Trophoblast cell (in vitro differentiated cells and primary cell): ENCODE measurements at regions not wholly inside any gene's neighbourhood (a gene's known extent, or its start where the extent isn't known, plus 50 kb on each side); places are given as distances from the start of the nearest gene placed in this dataset.
"Not testable (repeated sequence)": the region's sequence is repeated elsewhere in the genome, so short reads cannot be mapped to it uniquely, and the experiment has no call there.

Source experiments
- DNase-seq, 2 donors: peaks; one replicate each; pipeline ENCODE4 v3.0.0-alpha.2; 2016
- H2AFZ ChIP-seq: 2 replicates; pipeline ENCODE4 v1.6.1; 2013; ENCODE audit warnings: low read length, moderate library complexity, mild to moderate bottlenecking; ENCODE audit not compliant: insufficient read depth, poor library complexity
- H2AK5ac ChIP-seq: 2 replicates; pipeline ENCODE4 v1.6.1; 2013; ENCODE audit warnings: mild to moderate bottlenecking, low read length
- H2BK120ac ChIP-seq: 2 replicates; pipeline ENCODE4 v1.6.1; 2013; ENCODE audit warnings: low read length, mild to moderate bottlenecking, moderate library complexity; ENCODE audit not compliant: insufficient read depth, poor library complexity
- H2BK12ac ChIP-seq: 2 replicates; pipeline ENCODE4 v1.6.1; 2013; ENCODE audit warnings: mild to moderate bottlenecking, low read length, moderate library complexity
- H2BK5ac ChIP-seq: 2 replicates; pipeline ENCODE4 v1.6.1; 2013; ENCODE audit warnings: low read length, low read depth, moderate library complexity, mild to moderate bottlenecking; ENCODE audit not compliant: poor library complexity
- H3K14ac ChIP-seq: 2 replicates; pipeline ENCODE4 v1.6.1; 2013; ENCODE audit warnings: mild to moderate bottlenecking, low read length
- H3K18ac ChIP-seq: 2 replicates; pipeline ENCODE4 v1.6.1; 2013; ENCODE audit warnings: mild to moderate bottlenecking, low read length
- H3K23ac ChIP-seq: 2 replicates; pipeline ENCODE4 v1.6.1; 2013; ENCODE audit warnings: low read length
- H3K27ac ChIP-seq: 2 replicates; pipeline ENCODE4 v1.5.1; 2013; ENCODE audit warnings: low read depth, mild to moderate bottlenecking, inconsistent platforms, low read length, moderate library complexity
- H3K27me3 ChIP-seq: 2 replicates; pipeline ENCODE4 v1.6.1; 2013; ENCODE audit warnings: inconsistent platforms, mild to moderate bottlenecking, low read length, moderate library complexity; ENCODE audit not compliant: insufficient read depth
- H3K36me3 ChIP-seq, 2 experiments: 1 replicate in 1 of 2; 2 replicates in 1 of 2; pipeline ENCODE4 v1.6.1; 2013; ENCODE audit warnings: low read length in 2 of 2, mild to moderate bottlenecking in 2 of 2, moderate library complexity in 1 of 2; ENCODE audit not compliant: insufficient read depth in 2 of 2, control insufficient read depth in 1 of 2
- H3K4ac ChIP-seq: 2 replicates; pipeline ENCODE4 v1.6.1; 2013; ENCODE audit warnings: low read depth, mild to moderate bottlenecking, low read length, moderate library complexity
- H3K4me1 ChIP-seq, 2 experiments: 1 replicate in 1 of 2; 2 replicates in 1 of 2; pipeline ENCODE4 v1.6.1; 2013; ENCODE audit warnings: low read length in 2 of 2, mild to moderate bottlenecking in 2 of 2, moderate library complexity in 1 of 2; ENCODE audit not compliant: insufficient read depth in 2 of 2, control insufficient read depth in 1 of 2
- H3K4me2 ChIP-seq: 2 replicates; pipeline ENCODE4 v1.6.1; 2013; ENCODE audit warnings: inconsistent platforms, mild to moderate bottlenecking, low read length, moderate library complexity
- H3K4me3 ChIP-seq: 2 replicates; pipeline ENCODE4 v1.5.1; 2013; ENCODE audit warnings: mild to moderate bottlenecking, low read depth, low read length, inconsistent platforms
- H3K79me1 ChIP-seq: one replicate; pipeline ENCODE4 v1.6.1; 2013; ENCODE audit warnings: low read length
- H3K79me2 ChIP-seq: 2 replicates; pipeline ENCODE4 v1.6.1; 2013; ENCODE audit warnings: low read length, mild to moderate bottlenecking; ENCODE audit not compliant: control insufficient read depth, insufficient read depth, poor library complexity
- H3K9ac ChIP-seq: 2 replicates; pipeline ENCODE4 v1.6.1; 2013; ENCODE audit warnings: mild to moderate bottlenecking, low read length
- H3K9me3 ChIP-seq: 2 replicates; pipeline ENCODE4 v1.6.1; 2013; ENCODE audit warnings: low read depth, mild to moderate bottlenecking, control low read depth, inconsistent platforms, low read length; ENCODE audit not compliant: insufficient read depth
- H4K12ac ChIP-seq: 2 replicates; pipeline ENCODE4 v1.6.1; 2013; ENCODE audit warnings: low read depth, mild to moderate bottlenecking, low read length, moderate library complexity
- H4K8ac ChIP-seq: 2 replicates; pipeline ENCODE4 v1.6.1; 2013; ENCODE audit warnings: low read depth, mild to moderate bottlenecking, low read length, moderate library complexity
- H4K91ac ChIP-seq: one replicate; pipeline ENCODE4 v1.6.1; 2013; ENCODE audit warnings: low read depth, mild to moderate bottlenecking, low read length, moderate library complexity
- WGBS: extraction: QIAGEN DNeasy Blood & Tissue Kit; methylation state at CpG from one replicate; pipeline ENCODE4 v1.1.7; 2013; ENCODE audit warnings: missing lambda C conversion rate; ENCODE audit not compliant: insufficient read length, insufficient coverage; ENCODE audit errors: extremely low coverage; 5-methylcytosine and 5-hydroxymethylcytosine counted together

DNA sequence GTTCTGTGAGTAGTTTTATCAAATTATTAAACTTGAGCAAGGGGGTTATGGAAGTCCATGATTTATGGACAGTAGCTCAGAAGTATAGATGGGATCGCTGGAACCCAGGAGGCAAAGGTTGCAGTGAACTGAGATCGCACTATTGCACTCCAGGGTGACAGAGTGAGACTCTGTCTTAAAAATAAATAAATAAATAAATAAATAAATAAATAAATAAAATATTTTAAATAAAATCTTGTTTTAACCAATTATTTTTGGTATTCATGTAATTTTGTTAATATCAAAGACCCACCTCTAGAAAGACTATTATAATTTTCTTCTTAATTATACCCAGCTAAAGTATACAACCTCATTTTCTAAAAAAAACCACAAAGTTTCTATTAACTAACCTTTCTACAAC, 134.3 kb downstream of the ZNF37A start:
- Histone ChIP-seq H3K36me3 (peaks cover 0 to 1% of the 10 kb centered on the region in 2 experiments), H3K4ac (no peak overlapping the region), H2BK5ac (no peak overlapping the region), H4K8ac (no peak overlapping the region), H3K18ac (no peak overlapping the region), H2BK12ac (no peak overlapping the region), H3K79me1 (no peaks in the 10 kb centered on the region), H3K9me3 (peaks cover 7% of the 10 kb centered on the region), H3K4me2 (no peak overlapping the region), H3K9ac (no peak overlapping the region), H3K23ac (no peak overlapping the region), H3K27ac (no peak overlapping the region), H3K79me2 (no peaks in the 10 kb centered on the region), H2AFZ (no peak overlapping the region), H3K4me3 (no peak overlapping the region), H4K12ac (no peak overlapping the region), H2AK5ac (no peak overlapping the region), H4K91ac (no peak overlapping the region), H3K14ac (no peak overlapping the region), H3K27me3 (no peaks in the 10 kb centered on the region), H2BK120ac (no peak overlapping the region), H3K4me1 (no peaks in the 10 kb centered on the region)
- no peak for DNase-seq
- no CpG with 5 or more reads among the region's 2 CpGs for WGBS

DNA sequence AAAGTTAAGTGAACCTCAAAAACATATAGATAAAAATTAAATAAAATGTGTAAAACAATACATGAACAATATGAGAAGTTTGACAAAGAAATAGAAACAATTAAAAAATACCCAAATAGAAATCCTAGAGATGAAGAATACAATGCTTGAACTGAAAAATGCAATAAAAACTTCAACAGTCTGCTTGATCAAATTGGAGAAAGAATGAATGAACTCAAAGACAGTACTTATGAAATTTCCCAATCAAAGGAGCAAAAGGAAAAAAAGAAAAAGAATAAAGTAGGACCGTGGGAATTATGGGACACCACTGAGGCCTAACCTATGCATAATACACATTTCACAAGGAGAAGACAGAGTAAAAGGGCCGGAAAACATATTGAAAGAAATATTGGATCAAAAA, 144.3 kb downstream of the ZNF37A start:
- not testable (repeated sequence) for H2BK12ac ChIP-seq, H3K27me3 ChIP-seq, H2BK120ac ChIP-seq, H3K27ac ChIP-seq, H4K8ac ChIP-seq, H2AK5ac ChIP-seq, H3K4me3 ChIP-seq, H2BK5ac ChIP-seq, H3K4ac ChIP-seq, H3K79me2 ChIP-seq, H3K36me3 ChIP-seq, H2AFZ ChIP-seq, H3K9me3 ChIP-seq, H3K18ac ChIP-seq, H3K79me1 ChIP-seq, H4K12ac ChIP-seq, DNase-seq, H3K4me2 ChIP-seq, H3K14ac ChIP-seq, H4K91ac ChIP-seq, H3K23ac ChIP-seq, H3K9ac ChIP-seq, H3K4me1 ChIP-seq
- no CpG with 5 or more reads among the region's 2 CpGs for WGBS

DNA sequence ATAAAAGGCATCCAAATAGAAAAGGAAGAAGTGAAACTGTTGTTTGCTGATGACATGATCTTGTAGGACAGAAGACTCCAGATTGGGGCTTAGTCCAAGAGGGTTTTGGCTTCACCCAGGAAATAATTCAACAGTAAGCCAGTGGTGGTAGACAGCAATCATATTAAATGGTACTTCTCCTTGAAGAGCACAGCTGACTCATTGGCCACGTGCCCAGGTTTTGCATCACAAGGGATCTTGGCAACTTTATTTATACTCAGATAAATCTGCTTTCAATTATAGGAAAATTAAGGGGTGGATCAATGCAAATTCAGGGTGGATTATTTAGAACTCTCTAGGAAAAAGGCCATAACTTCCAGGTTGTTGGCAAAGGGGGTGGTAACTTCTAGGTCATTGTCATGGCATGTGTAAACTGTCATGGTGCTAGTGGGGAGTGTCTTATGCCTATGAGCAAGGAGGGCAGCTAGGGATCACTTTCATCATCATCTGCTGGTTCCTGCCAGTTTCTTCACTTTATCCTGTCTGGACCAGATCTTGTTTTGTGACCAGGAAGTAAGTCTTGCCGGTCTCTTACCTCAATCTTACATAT, 148.0 kb downstream of the ZNF37A start:
- DNase-seq, H3K9me3 ChIP-seq, H4K8ac ChIP-seq, H3K79me2 ChIP-seq, H3K27ac ChIP-seq, H2AFZ ChIP-seq, H2BK120ac ChIP-seq, H3K4ac ChIP-seq, H4K91ac ChIP-seq, H3K79me1 ChIP-seq, H3K9ac ChIP-seq, H2AK5ac ChIP-seq, H3K27me3 ChIP-seq, H2BK5ac ChIP-seq, H3K23ac ChIP-seq, H3K36me3 ChIP-seq, H3K14ac ChIP-seq, H4K12ac ChIP-seq, H2BK12ac ChIP-seq, H3K4me3 ChIP-seq, H3K4me2 ChIP-seq, H3K18ac ChIP-seq, H3K4me1 ChIP-seq: not testable (repeated sequence)
- WGBS: no CpG with 5 or more reads among the region's 2 CpGs

DNA sequence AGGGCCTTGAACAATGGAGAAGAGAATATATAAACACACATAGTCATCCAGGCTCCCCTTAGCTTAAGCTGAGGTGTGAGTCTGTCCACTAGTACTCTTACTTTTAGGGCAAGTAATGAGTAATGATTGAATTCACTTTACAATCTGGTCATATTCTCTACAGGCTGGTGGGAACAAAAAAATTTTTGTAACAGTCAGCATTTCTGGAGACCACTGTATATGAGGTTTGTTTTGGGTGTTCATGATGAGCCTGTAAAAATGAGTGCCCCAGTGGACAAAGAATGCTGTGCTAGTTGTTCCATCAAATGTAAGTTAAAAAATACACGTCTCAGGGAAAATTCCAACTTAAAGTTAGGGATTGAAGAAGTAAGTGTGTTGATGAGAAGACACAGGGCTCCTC, 154.0 kb downstream of the ZNF37A start:
- H2BK120ac ChIP-seq, DNase-seq, H3K18ac ChIP-seq, H3K14ac ChIP-seq, H3K36me3 ChIP-seq, H3K9ac ChIP-seq, H3K23ac ChIP-seq, H3K4me1 ChIP-seq, H3K79me1 ChIP-seq, H3K79me2 ChIP-seq, H3K4me3 ChIP-seq, H4K12ac ChIP-seq, H2AK5ac ChIP-seq, H4K8ac ChIP-seq, H2BK5ac ChIP-seq, H2AFZ ChIP-seq, H3K4me2 ChIP-seq, H3K4ac ChIP-seq, H2BK12ac ChIP-seq, H3K27ac ChIP-seq, H3K27me3 ChIP-seq, H4K91ac ChIP-seq, H3K9me3 ChIP-seq: not testable (repeated sequence)
- no CpG with 5 or more reads among the region's 1 CpG for WGBS
